Fibroblast of pulmonary artery (primary cell): ENCODE measurements at regions not wholly inside any gene's neighbourhood (a gene's known extent, or its start where the extent isn't known, plus 50 kb on each side); places are given as distances from the start of the nearest gene placed in this dataset.

Experiments
- DNase-seq: peaks from one replicate; pipeline ENCODE4 v3.0.0-alpha.2; 2010; ENCODE audit warnings: low read depth
- H3K4me3 ChIP-seq: replicated peaks from 2 replicates; pipeline ENCODE4 v1.5.1; 2011; ENCODE audit warnings: low read depth, mild to moderate bottlenecking, control low read depth, low read length, moderate library complexity
- TF ChIP-seq, protein P1 (sequence below): IDR thresholded peaks from 2 replicates; pipeline ENCODE4 v1.5.1; 2011; ENCODE audit warnings: mild to moderate bottlenecking, control low read depth, low read length, inconsistent platforms; ENCODE audit errors: missing control alignments

- TF ChIP-seq, protein P1, sequence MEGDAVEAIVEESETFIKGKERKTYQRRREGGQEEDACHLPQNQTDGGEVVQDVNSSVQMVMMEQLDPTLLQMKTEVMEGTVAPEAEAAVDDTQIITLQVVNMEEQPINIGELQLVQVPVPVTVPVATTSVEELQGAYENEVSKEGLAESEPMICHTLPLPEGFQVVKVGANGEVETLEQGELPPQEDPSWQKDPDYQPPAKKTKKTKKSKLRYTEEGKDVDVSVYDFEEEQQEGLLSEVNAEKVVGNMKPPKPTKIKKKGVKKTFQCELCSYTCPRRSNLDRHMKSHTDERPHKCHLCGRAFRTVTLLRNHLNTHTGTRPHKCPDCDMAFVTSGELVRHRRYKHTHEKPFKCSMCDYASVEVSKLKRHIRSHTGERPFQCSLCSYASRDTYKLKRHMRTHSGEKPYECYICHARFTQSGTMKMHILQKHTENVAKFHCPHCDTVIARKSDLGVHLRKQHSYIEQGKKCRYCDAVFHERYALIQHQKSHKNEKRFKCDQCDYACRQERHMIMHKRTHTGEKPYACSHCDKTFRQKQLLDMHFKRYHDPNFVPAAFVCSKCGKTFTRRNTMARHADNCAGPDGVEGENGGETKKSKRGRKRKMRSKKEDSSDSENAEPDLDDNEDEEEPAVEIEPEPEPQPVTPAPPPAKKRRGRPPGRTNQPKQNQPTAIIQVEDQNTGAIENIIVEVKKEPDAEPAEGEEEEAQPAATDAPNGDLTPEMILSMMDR, result no peak
- DNase-seq, result no peak
- no peak overlapping the region for H3K4me3 ChIP-seq
Measured at GRCh38 chr14:48504921-48505320, 829.5 kb upstream of the MDGA2 start.

GRCh38 chr14:48490756-48491155 lies 815.4 kb upstream of the MDGA2 start:
- H3K4me3 ChIP-seq, result no peak overlapping the region
- no peak for DNase-seq
- TF ChIP-seq, protein P1, result no peak

- H3K4me3 ChIP-seq, result no peak overlapping the region
- DNase-seq, result no peak
- TF ChIP-seq, protein P1, result no peak
Measured at GRCh38 chr14:48473944-48474343, 798.5 kb upstream of the MDGA2 start.

DNA sequence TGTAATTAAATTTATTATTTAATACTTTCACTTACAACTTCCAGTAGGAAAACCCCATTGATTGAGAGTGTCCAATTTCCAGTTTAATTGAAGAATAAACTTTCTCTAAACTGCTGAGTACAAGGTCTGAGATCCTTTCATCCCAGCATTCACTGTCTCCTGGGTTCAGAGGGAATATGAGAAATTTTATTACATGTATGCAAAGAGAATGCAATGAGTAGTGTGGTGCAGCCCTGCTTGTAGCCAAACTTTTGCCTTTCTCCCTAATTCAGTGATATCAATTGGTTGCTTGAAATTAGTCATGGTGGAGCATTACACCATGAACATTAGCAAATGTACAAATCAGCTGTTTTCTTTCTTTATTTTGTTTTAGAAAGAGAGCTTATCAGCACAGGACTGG lies 780.6 kb upstream of the MDGA2 start:
- no peak for DNase-seq
- TF ChIP-seq, protein P1, result no peak
- H3K4me3 ChIP-seq, result no peak overlapping the region

DNA sequence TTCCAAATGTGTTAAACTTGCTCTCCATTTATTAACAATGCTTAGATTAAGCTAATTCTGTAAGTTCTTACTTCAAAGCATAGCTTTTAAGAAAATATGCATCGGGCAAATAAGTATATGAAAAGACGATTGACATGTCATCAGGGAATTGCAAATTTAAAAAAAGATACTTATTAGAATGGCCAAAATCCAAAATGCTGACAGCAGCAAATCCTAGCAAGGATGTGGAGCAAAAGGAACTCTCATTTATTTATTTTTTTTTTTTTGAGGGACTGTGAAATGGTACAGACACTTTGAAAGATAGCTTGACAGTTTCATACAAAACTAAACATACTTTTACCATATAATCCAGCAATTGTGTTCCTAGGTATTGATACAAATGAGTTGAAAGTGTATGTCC lies 779.5 kb upstream of the MDGA2 start:
- H3K4me3 ChIP-seq, result no peak overlapping the region
- TF ChIP-seq, protein P1, result no peak
- DNase-seq, result no peak

DNA sequence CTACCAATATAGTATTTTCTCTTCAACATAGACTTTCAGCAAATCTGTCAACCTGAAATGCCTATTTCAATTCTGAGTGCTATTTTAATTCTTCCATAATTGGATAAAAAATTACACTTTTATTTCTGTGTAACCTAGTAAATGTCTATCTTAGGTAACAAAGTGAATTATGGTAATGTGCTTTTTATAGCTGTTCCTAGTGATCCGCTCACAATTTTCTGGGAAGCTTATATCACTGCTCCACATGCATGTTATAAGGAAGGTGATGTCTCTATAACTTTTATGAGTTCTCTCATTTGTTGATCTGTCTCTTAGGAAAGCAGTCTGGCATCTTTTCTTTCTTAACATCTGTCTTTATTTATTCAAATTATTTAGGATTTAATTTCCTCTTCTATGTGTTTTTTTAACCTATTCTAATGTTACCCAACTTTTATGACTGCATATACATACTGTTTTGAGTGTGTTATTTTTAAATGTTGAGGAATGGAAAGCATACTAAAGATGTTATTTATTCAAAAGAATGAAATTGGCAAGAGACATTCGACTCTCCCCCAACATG lies 777.1 kb upstream of the MDGA2 start:
- H3K4me3 ChIP-seq, result no peak overlapping the region
- no peak for DNase-seq
- TF ChIP-seq, protein P1, result no peak

- TF ChIP-seq, protein P1, result no peak
- DNase-seq, result no peak
Measured at GRCh38 chr14:48435221-48435620, 759.8 kb upstream of the MDGA2 start.

More at GRCh38 chr14:48435221-48435620, 759.8 kb upstream of the MDGA2 start:
- no peak overlapping the region for H3K4me3 ChIP-seq
